ENCODE measurements at regions not wholly inside any gene's neighbourhood (a gene's known extent, or its start where the extent isn't known, plus 50 kb on each side); places are given as distances from the start of the nearest gene placed in this dataset.

DNA sequence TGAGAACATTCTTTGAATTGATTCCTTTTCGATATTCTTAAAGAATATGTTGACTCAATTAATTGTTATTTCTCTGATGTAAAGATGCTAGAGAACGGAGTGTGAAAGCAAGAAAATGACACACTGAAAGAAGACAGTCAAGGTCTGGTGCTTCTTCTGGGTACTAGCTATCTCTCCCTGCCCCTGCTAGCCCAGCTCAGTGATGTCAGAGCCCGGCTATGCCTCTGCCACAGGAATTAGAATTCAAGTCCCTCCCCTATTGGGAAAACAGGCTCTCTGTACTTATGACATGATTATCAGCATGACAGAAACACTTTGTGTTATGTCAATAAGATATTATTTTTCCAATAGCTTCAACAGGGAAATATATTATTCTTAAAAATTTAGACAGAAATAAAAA lies 252.4 kb downstream of the KCNC2 start:
- TF ChIP-seq, protein P1, sequence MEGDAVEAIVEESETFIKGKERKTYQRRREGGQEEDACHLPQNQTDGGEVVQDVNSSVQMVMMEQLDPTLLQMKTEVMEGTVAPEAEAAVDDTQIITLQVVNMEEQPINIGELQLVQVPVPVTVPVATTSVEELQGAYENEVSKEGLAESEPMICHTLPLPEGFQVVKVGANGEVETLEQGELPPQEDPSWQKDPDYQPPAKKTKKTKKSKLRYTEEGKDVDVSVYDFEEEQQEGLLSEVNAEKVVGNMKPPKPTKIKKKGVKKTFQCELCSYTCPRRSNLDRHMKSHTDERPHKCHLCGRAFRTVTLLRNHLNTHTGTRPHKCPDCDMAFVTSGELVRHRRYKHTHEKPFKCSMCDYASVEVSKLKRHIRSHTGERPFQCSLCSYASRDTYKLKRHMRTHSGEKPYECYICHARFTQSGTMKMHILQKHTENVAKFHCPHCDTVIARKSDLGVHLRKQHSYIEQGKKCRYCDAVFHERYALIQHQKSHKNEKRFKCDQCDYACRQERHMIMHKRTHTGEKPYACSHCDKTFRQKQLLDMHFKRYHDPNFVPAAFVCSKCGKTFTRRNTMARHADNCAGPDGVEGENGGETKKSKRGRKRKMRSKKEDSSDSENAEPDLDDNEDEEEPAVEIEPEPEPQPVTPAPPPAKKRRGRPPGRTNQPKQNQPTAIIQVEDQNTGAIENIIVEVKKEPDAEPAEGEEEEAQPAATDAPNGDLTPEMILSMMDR (IDR thresholded peaks at IDR 0.05): no peak
- TF ChIP-seq POLR2A (IDR thresholded peaks at IDR 0.05): no peak
